ENCODE measurements at regions not wholly inside any gene's neighbourhood (a gene's known extent, or its start where the extent isn't known, plus 50 kb on each side); places are given as distances from the start of the nearest gene placed in this dataset.

GRCh38 chr1:56187405-56187804 is 392.0 kb downstream of the PLPP3 start:
- Mint-ChIP-seq H3K9me3 (peaks cover 0 to 3% (median 0%) of the 10 kb centered on the region in 3 donors), H3K4me1 (no peaks in the 10 kb centered on the region), H3K27ac (no peak overlapping the region), H3K36me3 (no peaks in the 10 kb centered on the region), H3K4me3 (no peak overlapping the region), H3K27me3 (no peaks in the 10 kb centered on the region)
- no peak for ATAC-seq (replicated peaks in 1 of 4)
- no CpG with 5 or more reads among the region's 1 CpG for WGBS (ENCODE audit: insufficient coverage)
- Histone ChIP-seq H3K27me3 (replicated peaks in 1 of 2; ENCODE audit: control insufficient read depth in 2 of 2, extremely low read depth in 1 of 2, insufficient read depth in 2 of 2, low read length in 1 of 2) (peaks cover 0 to 2% of the 10 kb centered on the region in 2 experiments), H3K36me3 (ENCODE audit: control insufficient read depth in 2 of 2, extremely low read depth in 1 of 2, insufficient read depth in 1 of 2, low read length in 1 of 2) (no peaks in the 10 kb centered on the region), H3K9me3 (no peaks in the 10 kb centered on the region), H3K4me1 (ENCODE audit: control insufficient read depth in 1 of 2, extremely low read depth in 1 of 2, insufficient read depth in 2 of 2, low read length in 2 of 2) (no peaks in the 10 kb centered on the region), H3K27ac (ENCODE audit: low read length) (no peak overlapping the region), H3K4me3 (ENCODE audit: control insufficient read depth in 1 of 2, extremely low read depth in 1 of 2, low read length in 1 of 2) (no peak overlapping the region)
- ChIA-PET CTCF (no interaction called here), POLR2A (no interaction called here)
- DNase-seq: no peak

GRCh38 chr1:56185493-56185892 is 393.9 kb downstream of the PLPP3 start:
- no peak for ATAC-seq (replicated peaks in 1 of 4)
- Histone ChIP-seq H3K27me3 (replicated peaks in 1 of 2; ENCODE audit: control insufficient read depth in 2 of 2, extremely low read depth in 1 of 2, insufficient read depth in 2 of 2, low read length in 1 of 2) (peaks cover 0 to 2% of the 10 kb centered on the region in 2 experiments), H3K36me3 (ENCODE audit: control insufficient read depth in 2 of 2, extremely low read depth in 1 of 2, insufficient read depth in 1 of 2, low read length in 1 of 2) (no peaks in the 10 kb centered on the region), H3K4me3 (ENCODE audit: control insufficient read depth in 1 of 2, extremely low read depth in 1 of 2, low read length in 1 of 2) (no peak overlapping the region), H3K4me1 (ENCODE audit: control insufficient read depth in 1 of 2, extremely low read depth in 1 of 2, insufficient read depth in 2 of 2, low read length in 2 of 2) (peaks cover 0 to 4% of the 10 kb centered on the region in 2 experiments), H3K9me3 (no peaks in the 10 kb centered on the region), H3K27ac (ENCODE audit: low read length) (no peak overlapping the region)
- Mint-ChIP-seq H3K4me1 (no peaks in the 10 kb centered on the region), H3K27ac (no peak overlapping the region), H3K36me3 (no peaks in the 10 kb centered on the region), H3K9me3 (peaks cover 0 to 3% (median 0%) of the 10 kb centered on the region in 3 donors), H3K4me3 (no peak overlapping the region), H3K27me3 (no peaks in the 10 kb centered on the region)
- CTCF ChIA-PET: no interaction called here
- POLR2A ChIA-PET: no interaction called here
- WGBS (ENCODE audit: insufficient coverage): no CpG with 5 or more reads among the region's 2 CpGs
- DNase-seq: no peak

- H3K36me3 Mint-ChIP-seq: no peaks in the 10 kb centered on the region
- no peaks in the 10 kb centered on the region for H3K4me1 Mint-ChIP-seq
Measured at GRCh38 chr1:56183151-56183550, 396.2 kb downstream of the PLPP3 start.

GRCh38 chr1:56180520-56181190 is 398.7 kb downstream of the PLPP3 start:
- no peaks in the 10 kb centered on the region for H3K36me3 Mint-ChIP-seq

More at GRCh38 chr1:56183151-56183550, 396.2 kb downstream of the PLPP3 start:
- Histone ChIP-seq H3K27me3 (replicated peaks in 1 of 2; ENCODE audit: control insufficient read depth in 2 of 2, extremely low read depth in 1 of 2, insufficient read depth in 2 of 2, low read length in 1 of 2) (peaks cover 0 to 2% of the 10 kb centered on the region in 2 experiments), H3K4me3 (ENCODE audit: control insufficient read depth in 1 of 2, extremely low read depth in 1 of 2, low read length in 1 of 2) (no peak overlapping the region), H3K36me3 (ENCODE audit: control insufficient read depth in 2 of 2, extremely low read depth in 1 of 2, insufficient read depth in 1 of 2, low read length in 1 of 2) (no peaks in the 10 kb centered on the region), H3K9me3 (no peaks in the 10 kb centered on the region), H3K4me1 (ENCODE audit: control insufficient read depth in 1 of 2, extremely low read depth in 1 of 2, insufficient read depth in 2 of 2, low read length in 2 of 2) (peaks cover 0 to 11% of the 10 kb centered on the region in 2 experiments), H3K27ac (ENCODE audit: low read length) (no peak overlapping the region)
- no peak for ATAC-seq (replicated peaks in 1 of 4)
- CTCF ChIA-PET: no interaction called here
- Mint-ChIP-seq H3K27me3 (no peaks in the 10 kb centered on the region), H3K9me3 (peaks cover 0 to 3% (median 0%) of the 10 kb centered on the region in 3 donors), H3K4me3 (no peak overlapping the region), H3K27ac (no peak overlapping the region)
- POLR2A ChIA-PET: no interaction called here
- DNase-seq: no peak
- no CpG with 5 or more reads among the region's 2 CpGs for WGBS (ENCODE audit: insufficient coverage)

GRCh38 chr1:56179543-56179942 is 399.8 kb downstream of the PLPP3 start:
- Histone ChIP-seq H3K36me3 (ENCODE audit: control insufficient read depth in 2 of 2, extremely low read depth in 1 of 2, insufficient read depth in 1 of 2, low read length in 1 of 2) (no peaks in the 10 kb centered on the region), H3K4me1 (ENCODE audit: control insufficient read depth in 1 of 2, extremely low read depth in 1 of 2, insufficient read depth in 2 of 2, low read length in 2 of 2) (peaks cover 0 to 11% of the 10 kb centered on the region in 2 experiments), H3K4me3 (ENCODE audit: control insufficient read depth in 1 of 2, extremely low read depth in 1 of 2, low read length in 1 of 2) (no peak overlapping the region), H3K9me3 (no peaks in the 10 kb centered on the region), H3K27ac (ENCODE audit: low read length) (no peak overlapping the region), H3K27me3 (replicated peaks in 1 of 2; ENCODE audit: control insufficient read depth in 2 of 2, extremely low read depth in 1 of 2, insufficient read depth in 2 of 2, low read length in 1 of 2) (peaks cover 0 to 2% of the 10 kb centered on the region in 2 experiments)
- DNase-seq (no peak), ATAC-seq (replicated peaks in 1 of 4) (no peak)
- Mint-ChIP-seq H3K36me3 (no peaks in the 10 kb centered on the region), H3K4me1 (no peaks in the 10 kb centered on the region), H3K9me3 (peaks cover 0 to 3% (median under 1%) of the 10 kb centered on the region in 3 donors), H3K27ac (no peak overlapping the region), H3K4me3 (no peak overlapping the region), H3K27me3 (peaks cover 0 to under 1% of the 10 kb centered on the region in 2 donors)
- POLR2A ChIA-PET: no interaction called here
- 60% methylated on average over 1 of the region's 1 CpG for WGBS (ENCODE audit: insufficient coverage)
- CTCF ChIA-PET: no interaction called here

More at GRCh38 chr1:56180520-56181190, 398.7 kb downstream of the PLPP3 start:
- ATAC-seq (replicated peaks in 1 of 4) (no peak), DNase-seq (no peak)
- H3K9me3 ChIP-seq: no peaks in the 10 kb centered on the region
- H3K4me3 ChIP-seq (ENCODE audit: control insufficient read depth in 1 of 2, extremely low read depth in 1 of 2, low read length in 1 of 2): no peak overlapping the region
- Mint-ChIP-seq H3K27ac (no peak overlapping the region), H3K9me3 (peaks cover 0 to 3% (median 0%) of the 10 kb centered on the region in 3 donors), H3K4me3 (no peak overlapping the region), H3K4me1 (no peaks in the 10 kb centered on the region), H3K27me3 (no peaks in the 10 kb centered on the region)
- CTCF ChIA-PET: no interaction called here
- no peak overlapping the region for H3K27ac ChIP-seq (ENCODE audit: low read length)
- H3K36me3 ChIP-seq (ENCODE audit: control insufficient read depth in 2 of 2, extremely low read depth in 1 of 2, insufficient read depth in 1 of 2, low read length in 1 of 2): no peaks in the 10 kb centered on the region
- POLR2A ChIA-PET: no interaction called here
- WGBS (ENCODE audit: insufficient coverage): 77% methylated on average over 1 of the region's 5 CpGs
- peaks cover 0 to 11% of the 10 kb centered on the region in 2 experiments for H3K4me1 ChIP-seq (ENCODE audit: control insufficient read depth in 1 of 2, extremely low read depth in 1 of 2, insufficient read depth in 2 of 2, low read length in 2 of 2)
- peaks cover 0 to 2% of the 10 kb centered on the region in 2 experiments for H3K27me3 ChIP-seq (replicated peaks in 1 of 2; ENCODE audit: control insufficient read depth in 2 of 2, extremely low read depth in 1 of 2, insufficient read depth in 2 of 2, low read length in 1 of 2)

- peaks cover 0 to 5% (median 0%) of the 10 kb centered on the region in 3 donors for H3K9me3 Mint-ChIP-seq
- ChIA-PET POLR2A (interaction anchor here in 1 of 2 donors (0.7 kb wide), 1 partner anchor 31 kb away, joined by 3 read pairs; no protein-coding TSS in a partner anchor), CTCF (no interaction called here)
- DNase-seq: no peak
- H3K27me3 Mint-ChIP-seq: peaks cover 0 to 3% of the 10 kb centered on the region in 2 donors
- no peaks in the 10 kb centered on the region for H3K36me3 Mint-ChIP-seq
- no peaks in the 10 kb centered on the region for H3K36me3 ChIP-seq (ENCODE audit: control insufficient read depth in 2 of 2, extremely low read depth in 1 of 2, insufficient read depth in 1 of 2, low read length in 1 of 2)
- H3K4me1 Mint-ChIP-seq: no peaks in the 10 kb centered on the region
- peaks cover 0 to 4% of the 10 kb centered on the region in 2 experiments for H3K4me1 ChIP-seq (ENCODE audit: control insufficient read depth in 1 of 2, extremely low read depth in 1 of 2, insufficient read depth in 2 of 2, low read length in 2 of 2)
- ATAC-seq (replicated peaks in 1 of 4): no peak
- no peak overlapping the region for H3K27ac Mint-ChIP-seq
- H3K27ac ChIP-seq (ENCODE audit: low read length): no peak overlapping the region
- 67% methylated on average over 3 of the region's 3 CpGs for WGBS (ENCODE audit: insufficient coverage)
- no peaks in the 10 kb centered on the region for H3K9me3 ChIP-seq
- H3K4me3 Mint-ChIP-seq: no peak overlapping the region
- no peaks in the 10 kb centered on the region for H3K27me3 ChIP-seq (replicated peaks in 1 of 2; ENCODE audit: control insufficient read depth in 2 of 2, extremely low read depth in 1 of 2, insufficient read depth in 2 of 2, low read length in 1 of 2)
- H3K4me3 ChIP-seq (ENCODE audit: control insufficient read depth in 1 of 2, extremely low read depth in 1 of 2, low read length in 1 of 2): no peak overlapping the region
Measured at GRCh38 chr1:56175211-56175610, 404.2 kb downstream of the PLPP3 start.
